Nephron progenitor cell (in vitro differentiated cells): ENCODE measurements at regions not wholly inside any gene's neighbourhood (a gene's known extent, or its start where the extent isn't known, plus 50 kb on each side); places are given as distances from the start of the nearest gene placed in this dataset.

ENCODE experiments used
- DNase-seq: peaks from one replicate; pipeline ENCODE4 v3.0.0; 2021
- H3K27ac Mint-ChIP-seq: 2 replicates; pipeline ENCODE4 v1.8.0; 2021; ENCODE audit warnings: mild to moderate bottlenecking, moderate library complexity, mixed read lengths
- H3K27me3 Mint-ChIP-seq: 2 replicates; pipeline ENCODE4 v1.8.0; 2021; ENCODE audit warnings: mild to moderate bottlenecking, low read depth, mixed read lengths; ENCODE audit not compliant: poor library complexity
- H3K36me3 Mint-ChIP-seq: 2 replicates; pipeline ENCODE4 v1.8.0; 2021; ENCODE audit warnings: low read depth, mixed read lengths
- H3K4me1 Mint-ChIP-seq: 2 replicates; pipeline ENCODE4 v1.8.0; 2021; ENCODE audit warnings: mixed read lengths
- H3K4me3 Mint-ChIP-seq: 2 replicates; pipeline ENCODE4 v1.8.0; 2021; ENCODE audit warnings: mild to moderate bottlenecking, moderate library complexity, mixed read lengths
- H3K9me3 Mint-ChIP-seq: 2 replicates; pipeline ENCODE4 v1.8.0; 2021; ENCODE audit warnings: mild to moderate bottlenecking, moderate library complexity, mixed read lengths
- TF ChIP-seq, protein P1 (sequence below): fragments of 200-600 bp; sonication (generic); IDR thresholded peaks from 2 replicates; pipeline ENCODE4 v1.5.0; 2021; ENCODE audit warnings: antibody characterized with exemption

DNA sequence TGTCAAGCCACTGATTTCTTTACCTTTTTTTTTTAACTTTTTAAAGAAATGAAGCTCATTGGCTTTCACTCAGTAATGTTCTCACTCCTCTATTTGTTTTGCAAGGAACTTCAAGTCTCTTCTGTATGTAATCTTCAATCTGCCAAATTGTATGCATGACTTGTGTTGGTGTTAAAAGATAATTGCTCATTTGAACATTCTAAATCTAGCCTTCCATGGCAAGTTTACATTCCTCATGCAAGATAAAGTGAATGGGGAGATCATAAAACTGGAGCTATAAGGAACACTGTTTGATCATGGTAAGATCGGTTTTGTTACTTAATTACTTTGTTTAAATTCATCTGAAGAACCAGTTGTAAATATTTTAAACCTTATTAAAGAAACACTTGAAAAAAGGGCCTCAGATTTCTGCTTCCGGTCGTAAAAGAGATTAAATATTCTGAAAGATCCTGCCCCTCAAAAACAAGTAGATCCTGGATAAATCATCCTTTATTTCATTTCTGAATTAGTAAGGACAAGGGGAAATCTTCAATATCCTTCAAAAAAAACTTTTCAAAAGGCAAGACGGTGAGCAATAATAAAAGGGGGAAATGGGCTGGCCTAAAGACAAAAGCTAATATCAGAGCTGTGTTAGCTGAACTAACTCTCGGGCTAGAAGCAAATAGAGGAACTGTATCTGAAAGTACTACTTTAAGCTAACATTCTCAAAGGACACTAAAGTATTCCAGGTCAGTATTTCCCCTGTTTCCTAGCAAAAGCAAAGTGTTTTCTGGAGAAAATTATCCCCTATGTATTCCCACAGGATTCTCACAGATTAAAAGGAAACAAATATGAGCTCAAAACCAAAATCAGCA lies 107.0 kb upstream of the ATP11B start:
- no peak for DNase-seq
- Mint-ChIP-seq H3K4me3 (no peak overlapping the region), H3K9me3 (no peaks in the 10 kb centered on the region), H3K36me3 (no peaks in the 10 kb centered on the region), H3K27ac (no peak overlapping the region), H3K4me1 (peaks cover 16% of the 10 kb centered on the region), H3K27me3 (peaks cover 20% of the 10 kb centered on the region)
- TF ChIP-seq, protein P1, sequence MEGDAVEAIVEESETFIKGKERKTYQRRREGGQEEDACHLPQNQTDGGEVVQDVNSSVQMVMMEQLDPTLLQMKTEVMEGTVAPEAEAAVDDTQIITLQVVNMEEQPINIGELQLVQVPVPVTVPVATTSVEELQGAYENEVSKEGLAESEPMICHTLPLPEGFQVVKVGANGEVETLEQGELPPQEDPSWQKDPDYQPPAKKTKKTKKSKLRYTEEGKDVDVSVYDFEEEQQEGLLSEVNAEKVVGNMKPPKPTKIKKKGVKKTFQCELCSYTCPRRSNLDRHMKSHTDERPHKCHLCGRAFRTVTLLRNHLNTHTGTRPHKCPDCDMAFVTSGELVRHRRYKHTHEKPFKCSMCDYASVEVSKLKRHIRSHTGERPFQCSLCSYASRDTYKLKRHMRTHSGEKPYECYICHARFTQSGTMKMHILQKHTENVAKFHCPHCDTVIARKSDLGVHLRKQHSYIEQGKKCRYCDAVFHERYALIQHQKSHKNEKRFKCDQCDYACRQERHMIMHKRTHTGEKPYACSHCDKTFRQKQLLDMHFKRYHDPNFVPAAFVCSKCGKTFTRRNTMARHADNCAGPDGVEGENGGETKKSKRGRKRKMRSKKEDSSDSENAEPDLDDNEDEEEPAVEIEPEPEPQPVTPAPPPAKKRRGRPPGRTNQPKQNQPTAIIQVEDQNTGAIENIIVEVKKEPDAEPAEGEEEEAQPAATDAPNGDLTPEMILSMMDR, result no peak

DNA sequence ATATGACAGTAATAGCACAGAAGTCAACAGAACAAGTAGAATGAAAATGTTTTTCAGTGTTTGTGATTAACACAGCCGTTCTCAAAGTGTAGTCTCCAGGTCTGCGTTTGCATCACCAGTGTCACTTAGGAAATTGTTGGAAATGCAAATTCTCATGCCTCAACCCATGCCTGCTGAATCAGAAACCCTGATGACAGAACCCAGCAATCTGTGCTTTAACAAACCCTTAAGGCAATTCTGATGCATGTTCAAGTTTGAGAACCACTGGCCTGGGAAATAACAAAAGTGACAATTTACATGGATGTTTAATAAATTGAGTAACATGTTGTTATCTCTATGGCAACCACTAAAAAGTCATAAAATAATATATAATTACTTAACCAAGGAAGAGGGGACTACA lies 103.1 kb upstream of the ATP11B start:
- H3K9me3 Mint-ChIP-seq, result no peaks in the 10 kb centered on the region
- H3K4me3 Mint-ChIP-seq, result no peak overlapping the region
- H3K4me1 Mint-ChIP-seq, result peaks cover 6% of the 10 kb centered on the region
- H3K36me3 Mint-ChIP-seq, result no peaks in the 10 kb centered on the region
- no peak for DNase-seq
- peaks cover 13% of the 10 kb centered on the region for H3K27me3 Mint-ChIP-seq
- no peak overlapping the region for H3K27ac Mint-ChIP-seq
- TF ChIP-seq, protein P1, result no peak

DNA sequence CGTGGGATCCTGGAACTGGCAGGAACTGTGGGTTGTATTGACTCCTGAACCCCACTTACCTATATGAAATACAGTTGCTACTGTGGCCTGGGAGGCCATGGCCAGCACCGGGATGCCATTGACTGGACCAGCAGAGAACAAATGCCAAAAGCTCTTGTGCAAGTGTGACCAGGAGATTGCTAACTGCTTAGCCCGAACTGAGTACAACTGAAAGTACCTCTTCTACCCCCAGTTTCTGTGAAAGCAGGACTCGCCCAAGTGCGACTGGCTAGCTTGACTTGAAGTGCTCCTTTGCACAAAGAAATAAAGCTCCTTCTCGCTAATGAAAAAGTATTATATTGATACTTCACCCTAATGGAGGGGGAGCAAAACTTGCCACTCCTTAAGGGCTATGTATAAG lies 101.3 kb upstream of the ATP11B start:
- H3K27ac Mint-ChIP-seq, result no peak overlapping the region
- no peak overlapping the region for H3K4me3 Mint-ChIP-seq
- H3K9me3 Mint-ChIP-seq, result no peaks in the 10 kb centered on the region
- no peaks in the 10 kb centered on the region for H3K36me3 Mint-ChIP-seq
- no peak for DNase-seq
- TF ChIP-seq, protein P1, result no peak
- H3K4me1 Mint-ChIP-seq, result no peaks in the 10 kb centered on the region
- peaks cover 3% of the 10 kb centered on the region for H3K27me3 Mint-ChIP-seq

DNA sequence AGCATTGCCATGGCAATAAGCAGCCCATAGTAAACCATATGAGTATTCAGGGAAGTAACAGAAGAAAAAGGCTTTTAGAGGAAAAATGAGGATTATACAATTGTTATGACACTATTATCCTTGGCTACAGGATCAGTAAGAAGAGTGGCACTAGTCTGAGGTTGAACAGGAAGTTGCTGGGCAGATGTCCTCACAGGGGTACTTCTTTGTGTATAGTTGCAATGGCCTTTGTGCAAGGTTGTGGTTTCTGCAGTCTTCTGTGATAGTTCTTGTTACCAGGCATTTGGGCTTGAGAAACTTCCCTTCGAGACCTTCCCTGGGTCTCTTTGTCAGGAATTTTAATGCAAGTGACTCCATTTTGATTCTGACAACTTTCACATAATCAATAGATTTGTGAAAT lies 100.6 kb upstream of the ATP11B start:
- H3K9me3 Mint-ChIP-seq, result no peaks in the 10 kb centered on the region
- peaks cover under 1% of the 10 kb centered on the region for H3K27me3 Mint-ChIP-seq
- no peaks in the 10 kb centered on the region for H3K36me3 Mint-ChIP-seq
- peaks cover 5% of the 10 kb centered on the region for H3K4me1 Mint-ChIP-seq
- TF ChIP-seq, protein P1, result no peak
- DNase-seq, result no peak
- H3K4me3 Mint-ChIP-seq, result no peak overlapping the region
- no peak overlapping the region for H3K27ac Mint-ChIP-seq

DNA sequence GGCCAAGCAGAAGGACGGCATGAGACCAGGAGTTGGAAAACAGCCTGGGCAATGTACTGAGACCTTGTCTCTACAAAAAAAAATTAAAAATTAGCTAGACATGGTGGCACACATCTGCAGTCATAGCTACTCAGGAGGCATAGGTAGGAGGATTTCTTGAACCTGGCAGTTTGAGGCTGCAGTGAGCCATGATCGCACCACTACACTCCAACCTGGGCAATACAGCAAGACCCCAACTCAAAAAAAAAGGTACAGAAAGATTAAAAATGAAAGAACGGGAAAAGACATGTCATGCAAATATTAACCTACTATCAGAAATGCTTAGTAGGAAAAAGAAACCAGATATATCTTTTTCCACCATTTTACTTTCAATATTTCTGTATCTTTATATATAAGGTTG lies 99.6 kb upstream of the ATP11B start:
- Mint-ChIP-seq H3K9me3 (no peaks in the 10 kb centered on the region), H3K4me1 (peaks cover 5% of the 10 kb centered on the region), H3K4me3 (no peak overlapping the region), H3K27ac (no peak overlapping the region), H3K36me3 (no peaks in the 10 kb centered on the region), H3K27me3 (no peaks in the 10 kb centered on the region)
- no peak for DNase-seq
- TF ChIP-seq, protein P1, result no peak

DNA sequence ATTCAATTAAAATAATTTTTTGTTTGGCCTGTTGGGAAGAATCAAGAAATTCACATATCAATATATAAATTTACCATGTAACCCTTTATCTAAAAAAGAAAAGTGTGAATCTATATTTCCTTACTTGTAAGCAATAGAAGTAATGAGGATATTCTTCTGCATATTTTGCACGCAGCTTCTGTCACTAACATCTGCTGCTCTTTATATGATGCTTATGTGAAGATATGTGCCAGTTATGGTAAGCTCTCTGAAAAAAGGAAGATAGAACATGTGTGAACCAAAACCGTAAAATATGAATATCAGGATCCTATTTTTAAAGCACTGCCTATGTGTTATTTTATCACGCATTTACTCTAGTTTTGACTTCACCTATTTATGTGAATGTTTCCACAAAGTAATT lies 96.4 kb upstream of the ATP11B start:
- no peak overlapping the region for H3K4me3 Mint-ChIP-seq
- H3K36me3 Mint-ChIP-seq, result no peaks in the 10 kb centered on the region
- H3K27me3 Mint-ChIP-seq, result no peaks in the 10 kb centered on the region
- H3K4me1 Mint-ChIP-seq, result peaks cover 5% of the 10 kb centered on the region
- no peak for DNase-seq
- no peak overlapping the region for H3K27ac Mint-ChIP-seq
- TF ChIP-seq, protein P1, result no peak
- peaks cover 4% of the 10 kb centered on the region for H3K9me3 Mint-ChIP-seq
